HFFc6 (cell line): ENCODE measurements at regions not wholly inside any gene's neighbourhood (a gene's known extent, or its start where the extent isn't known, plus 50 kb on each side); places are given as distances from the start of the nearest gene placed in this dataset.

Source experiments
- DNase-seq: peaks from one replicate; pipeline ENCODE4 v3.0.0-alpha.2; 2018
- H3K27ac Mint-ChIP-seq: 2 replicates; pipeline ENCODE4 v1.8.0; 2020; ENCODE audit warnings: mild to moderate bottlenecking, mixed read lengths
- H3K27me3 Mint-ChIP-seq: 2 replicates; pipeline ENCODE4 v1.8.0; 2021; ENCODE audit warnings: mild to moderate bottlenecking, moderate library complexity, mixed read lengths; ENCODE audit not compliant: insufficient read depth
- H3K36me3 Mint-ChIP-seq: 2 replicates; pipeline ENCODE4 v1.8.0; 2021; ENCODE audit warnings: low read depth, mixed read lengths
- H3K4me1 Mint-ChIP-seq: 2 replicates; pipeline ENCODE4 v1.8.0; 2020; ENCODE audit warnings: low read depth, mixed read lengths
- H3K4me3 Mint-ChIP-seq: 2 replicates; pipeline ENCODE4 v1.8.0; 2020; ENCODE audit warnings: mild to moderate bottlenecking, moderate library complexity, mixed read lengths
- H3K9me3 Mint-ChIP-seq: 2 replicates; pipeline ENCODE4 v1.8.0; 2020; ENCODE audit warnings: mild to moderate bottlenecking, mixed read lengths
- TF ChIP-seq, protein P1 (sequence below): fragments of 200-600 bp; sonication (generic); IDR thresholded peaks from 2 replicates; pipeline ENCODE4 v1.5.0; 2021; ENCODE audit warnings: antibody characterized with exemption, mild to moderate bottlenecking

DNA sequence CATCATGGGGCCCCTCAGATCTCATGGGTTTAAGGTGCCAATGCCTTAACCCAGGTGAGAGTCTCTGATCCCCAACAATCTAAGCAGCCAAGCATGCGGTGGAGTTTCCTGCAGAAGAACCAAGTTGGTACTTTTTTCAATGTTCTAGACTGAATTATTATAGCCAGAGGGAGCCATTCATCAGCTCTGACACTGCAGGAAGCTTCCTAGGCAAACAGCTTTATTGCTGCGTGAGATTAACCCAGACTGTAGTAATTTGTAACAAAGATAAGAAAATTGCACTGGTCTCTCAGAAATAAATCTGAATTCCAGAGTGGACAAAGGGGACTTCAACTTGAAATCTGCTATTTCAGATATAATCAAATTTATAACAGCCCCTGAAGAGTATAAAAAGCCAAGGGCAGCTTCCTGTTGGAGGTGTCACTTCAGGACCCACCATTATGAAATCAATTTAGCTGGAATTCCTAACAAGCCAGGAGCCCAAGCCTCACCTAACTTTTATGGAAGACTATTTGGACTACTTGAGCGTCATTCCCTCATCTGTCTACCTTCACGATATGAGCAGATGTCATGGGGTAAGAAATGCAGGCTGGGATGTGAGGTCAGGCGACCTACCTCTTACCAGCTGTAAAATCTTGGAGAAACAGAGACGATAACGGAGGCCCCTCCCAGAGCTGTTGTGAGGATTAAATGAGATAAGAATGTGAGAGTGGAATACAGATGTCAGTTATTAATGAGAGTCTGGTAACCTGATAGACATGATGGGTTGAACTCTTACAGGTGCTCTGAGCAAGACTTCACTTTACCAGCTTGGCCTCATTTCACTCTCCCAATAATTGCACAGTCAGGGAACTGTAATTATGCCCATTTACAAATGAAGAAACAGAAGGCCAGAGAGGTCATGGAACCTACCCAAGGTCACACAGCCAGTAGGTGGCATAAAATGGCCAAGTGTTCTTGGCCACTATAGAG is 135.1 kb downstream of the RRAGC start:
- no peak overlapping the region for H3K4me3 Mint-ChIP-seq
- H3K4me1 Mint-ChIP-seq: no peaks in the 10 kb centered on the region
- H3K27ac Mint-ChIP-seq: no peak overlapping the region
- no peaks in the 10 kb centered on the region for H3K9me3 Mint-ChIP-seq
- TF ChIP-seq, protein P1, sequence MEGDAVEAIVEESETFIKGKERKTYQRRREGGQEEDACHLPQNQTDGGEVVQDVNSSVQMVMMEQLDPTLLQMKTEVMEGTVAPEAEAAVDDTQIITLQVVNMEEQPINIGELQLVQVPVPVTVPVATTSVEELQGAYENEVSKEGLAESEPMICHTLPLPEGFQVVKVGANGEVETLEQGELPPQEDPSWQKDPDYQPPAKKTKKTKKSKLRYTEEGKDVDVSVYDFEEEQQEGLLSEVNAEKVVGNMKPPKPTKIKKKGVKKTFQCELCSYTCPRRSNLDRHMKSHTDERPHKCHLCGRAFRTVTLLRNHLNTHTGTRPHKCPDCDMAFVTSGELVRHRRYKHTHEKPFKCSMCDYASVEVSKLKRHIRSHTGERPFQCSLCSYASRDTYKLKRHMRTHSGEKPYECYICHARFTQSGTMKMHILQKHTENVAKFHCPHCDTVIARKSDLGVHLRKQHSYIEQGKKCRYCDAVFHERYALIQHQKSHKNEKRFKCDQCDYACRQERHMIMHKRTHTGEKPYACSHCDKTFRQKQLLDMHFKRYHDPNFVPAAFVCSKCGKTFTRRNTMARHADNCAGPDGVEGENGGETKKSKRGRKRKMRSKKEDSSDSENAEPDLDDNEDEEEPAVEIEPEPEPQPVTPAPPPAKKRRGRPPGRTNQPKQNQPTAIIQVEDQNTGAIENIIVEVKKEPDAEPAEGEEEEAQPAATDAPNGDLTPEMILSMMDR: no peak
- DNase-seq: no peak
- H3K36me3 Mint-ChIP-seq: no peaks in the 10 kb centered on the region
- peaks cover 18% of the 10 kb centered on the region for H3K27me3 Mint-ChIP-seq

DNA sequence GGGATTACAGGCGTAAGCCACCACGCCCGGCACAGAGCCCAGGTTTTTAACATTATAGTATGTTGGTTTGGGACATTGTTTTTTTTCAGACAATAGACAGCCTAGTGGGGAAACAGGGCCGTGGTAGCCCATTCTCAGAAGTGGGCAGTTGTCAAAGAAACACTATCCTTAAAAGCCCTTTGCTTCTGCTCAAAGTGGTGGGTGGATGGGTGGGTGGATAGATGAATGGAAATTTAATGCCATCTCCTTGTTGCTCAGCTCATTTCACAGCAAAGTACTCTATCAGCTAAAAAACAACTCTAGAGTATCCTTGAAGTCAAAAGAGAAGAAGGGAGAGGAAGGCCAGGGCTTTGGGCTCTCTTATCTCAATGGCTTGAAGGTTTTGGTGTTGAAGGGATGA is 137.8 kb downstream of the RRAGC start:
- no peak for DNase-seq
- H3K9me3 Mint-ChIP-seq: no peaks in the 10 kb centered on the region
- peaks cover 9% of the 10 kb centered on the region for H3K27me3 Mint-ChIP-seq
- H3K27ac Mint-ChIP-seq: no peak overlapping the region
- no peak overlapping the region for H3K4me3 Mint-ChIP-seq
- no peaks in the 10 kb centered on the region for H3K36me3 Mint-ChIP-seq
- H3K4me1 Mint-ChIP-seq: no peaks in the 10 kb centered on the region
- TF ChIP-seq, protein P1: no peak

DNA sequence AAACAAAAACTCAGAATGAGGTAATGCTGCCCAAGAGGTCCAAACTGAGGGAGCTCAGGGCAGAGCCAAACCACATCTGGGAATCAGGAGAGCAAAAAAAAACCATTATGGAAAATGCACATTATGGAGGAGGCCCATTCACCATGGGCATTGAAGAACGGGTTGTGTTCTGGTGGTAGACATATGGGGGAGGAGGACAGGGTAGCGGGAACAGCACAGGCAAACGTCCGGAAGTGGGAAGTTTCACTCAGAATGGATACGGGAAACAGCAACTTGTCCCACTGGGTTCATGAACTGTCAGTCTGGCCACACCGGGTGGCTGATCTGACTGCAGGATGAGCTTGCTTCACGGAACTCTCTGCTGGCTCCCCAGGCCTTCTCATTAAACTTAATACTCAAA is 139.7 kb downstream of the RRAGC start:
- H3K4me3 Mint-ChIP-seq: no peak overlapping the region
- no peaks in the 10 kb centered on the region for H3K9me3 Mint-ChIP-seq
- H3K27me3 Mint-ChIP-seq: peaks cover 9% of the 10 kb centered on the region
- DNase-seq: no peak
- H3K27ac Mint-ChIP-seq: no peak overlapping the region
- H3K4me1 Mint-ChIP-seq: no peaks in the 10 kb centered on the region
- H3K36me3 Mint-ChIP-seq: no peaks in the 10 kb centered on the region
- TF ChIP-seq, protein P1: no peak

DNA sequence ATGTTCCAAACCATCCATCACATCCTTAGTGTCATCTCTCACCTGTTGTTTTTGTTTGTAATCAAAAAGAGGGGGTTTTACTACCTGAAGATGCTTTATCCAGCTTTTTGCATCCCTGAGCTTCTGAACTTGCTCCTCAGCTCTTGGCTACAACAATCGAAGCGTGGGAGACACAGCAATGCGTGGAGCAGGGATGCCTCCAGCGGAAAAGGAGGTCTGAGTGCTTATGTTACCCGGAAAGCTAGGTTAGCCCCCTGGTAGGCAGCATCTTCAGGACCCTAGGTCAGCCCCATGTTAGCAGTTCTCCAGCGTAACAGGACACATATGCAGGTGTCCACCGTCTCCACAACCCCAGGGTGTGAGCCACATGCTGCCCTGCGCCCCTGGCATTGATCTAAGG is 141.5 kb downstream of the RRAGC start:
- Mint-ChIP-seq H3K27ac (no peak overlapping the region), H3K27me3 (peaks cover 9% of the 10 kb centered on the region), H3K9me3 (peaks cover 5% of the 10 kb centered on the region), H3K4me3 (no peak overlapping the region), H3K4me1 (no peaks in the 10 kb centered on the region), H3K36me3 (no peaks in the 10 kb centered on the region)
- DNase-seq: no peak
- TF ChIP-seq, protein P1: no peak

DNA sequence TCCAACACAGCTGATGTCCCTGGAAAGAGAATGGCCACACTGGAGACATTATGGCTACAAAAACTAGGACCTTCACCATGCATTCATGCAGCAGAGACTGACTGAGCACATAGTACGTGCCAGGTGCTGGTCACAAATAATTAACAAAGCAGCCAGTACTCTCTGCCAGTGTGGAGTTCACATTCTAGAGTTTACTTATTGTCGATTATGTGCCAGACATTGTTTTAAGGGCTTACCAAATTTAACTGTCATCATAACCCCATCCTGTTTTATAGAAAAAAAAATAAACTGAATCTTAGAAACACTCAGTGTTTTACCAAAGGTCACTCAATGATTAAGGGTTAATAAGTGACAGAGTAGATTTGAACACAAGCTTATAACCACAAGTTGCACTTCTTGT is 143.3 kb downstream of the RRAGC start:
- Mint-ChIP-seq H3K4me3 (no peak overlapping the region), H3K36me3 (no peaks in the 10 kb centered on the region), H3K4me1 (no peaks in the 10 kb centered on the region), H3K27me3 (peaks cover 5% of the 10 kb centered on the region), H3K27ac (no peak overlapping the region), H3K9me3 (peaks cover 10% of the 10 kb centered on the region)
- no peak for DNase-seq
- TF ChIP-seq, protein P1: no peak
